Smooth muscle cell (in vitro differentiated cells): ENCODE measurements at regions not wholly inside any gene's neighbourhood (a gene's known extent, or its start where the extent isn't known, plus 50 kb on each side); places are given as distances from the start of the nearest gene placed in this dataset.

Experiments used
- DNase-seq: peaks from one replicate; lab custom pipeline; 2025; ENCODE audit not compliant: unreplicated experiment; lab: John Stamatoyannopoulos, UW
- H2AFZ ChIP-seq: fragments of 200-600 bp; sonication (generic); 2 replicates; pipeline ENCODE4 v1.6.0; 2016; ENCODE audit warnings: antibody characterized with exemption, low read depth, mild to moderate bottlenecking
- H3F3A ChIP-seq: fragments of 200-600 bp; sonication (generic); 2 replicates; pipeline ENCODE4 v1.6.0; 2017; ENCODE audit warnings: antibody characterized with exemption, low read depth
- H3K27ac ChIP-seq: fragments of 200-600 bp; sonication (generic); 2 replicates; pipeline ENCODE4 v1.5.1; 2016; ENCODE audit warnings: low read depth, mild to moderate bottlenecking
- H3K27me3 ChIP-seq: fragments of 200-600 bp; sonication (generic); 2 replicates; pipeline ENCODE4 v1.6.1; 2016; ENCODE audit warnings: low read depth, mild to moderate bottlenecking
- H3K36me3 ChIP-seq: fragments of 200-600 bp; sonication (generic); 2 replicates; pipeline ENCODE4 v1.5.1; 2016; ENCODE audit warnings: low read depth
- H3K4me1 ChIP-seq: fragments of 200-600 bp; sonication (generic); 2 replicates; pipeline ENCODE4 v1.5.1; 2016; ENCODE audit warnings: low read depth
- H3K4me2 ChIP-seq: fragments of 200-600 bp; sonication (generic); 2 replicates; pipeline ENCODE4 v1.6.0; 2016; ENCODE audit warnings: mild to moderate bottlenecking
- H3K4me3 ChIP-seq: fragments of 200-600 bp; sonication (generic); 2 replicates; pipeline ENCODE4 v1.5.1; 2016; ENCODE audit warnings: mild to moderate bottlenecking
- H3K79me2 ChIP-seq: fragments of 200-600 bp; sonication (generic); 2 replicates; pipeline ENCODE4 v1.6.0; 2016; ENCODE audit warnings: low read depth, mild to moderate bottlenecking
- H3K9ac ChIP-seq: fragments of 200-600 bp; sonication (generic); 2 replicates; pipeline ENCODE4 v1.6.0; 2016; ENCODE audit warnings: low read depth
- H3K9me3 ChIP-seq: fragments of 200-600 bp; sonication (generic); replicated peaks from 2 replicates; pipeline ENCODE4 v1.5.1; 2016; ENCODE audit warnings: low read depth
- H4K20me1 ChIP-seq: fragments of 200-600 bp; sonication (generic); 2 replicates; pipeline ENCODE4 v1.6.0; 2016; ENCODE audit warnings: low read depth
- CTCF ChIP-seq: fragments of 200-600 bp; sonication (generic); IDR thresholded peaks from 2 replicates; pipeline ENCODE4 v1.5.1; 2017; ENCODE audit warnings: borderline replicate concordance, mild to moderate bottlenecking, antibody characterized with exemption; ENCODE audit not compliant: insufficient read depth, poor library complexity, severe bottlenecking
- WGBS: methylation state at CpG from one replicate; pipeline ENCODE4 v1.1.7; 2016; ENCODE audit warnings: low lambda C conversion rate; 5-methylcytosine and 5-hydroxymethylcytosine counted together

GRCh38 chr20:60064554-60065196 lies 106.5 kb downstream of the CDH26 start:
- no peak overlapping the region for H3K4me2 ChIP-seq
- no peaks in the 10 kb centered on the region for H4K20me1 ChIP-seq
- no peak overlapping the region for H3K9ac ChIP-seq
- no peaks in the 10 kb centered on the region for H3K79me2 ChIP-seq
- H3K4me3 ChIP-seq = no peak overlapping the region
- WGBS = 83% methylated on average over 4 of the region's 4 CpGs
- no peaks in the 10 kb centered on the region for H3K4me1 ChIP-seq
- H3K36me3 ChIP-seq = no peaks in the 10 kb centered on the region
- H3F3A ChIP-seq = peaks cover 9% of the 10 kb centered on the region
- no peaks in the 10 kb centered on the region for H3K9me3 ChIP-seq
- no peak overlapping the region for H2AFZ ChIP-seq
- no peak for DNase-seq
- no peaks in the 10 kb centered on the region for H3K27me3 ChIP-seq
- no peak overlapping the region for H3K27ac ChIP-seq
- no peak for TF ChIP-seq CTCF

- Histone ChIP-seq H3K27ac (no peak overlapping the region), H3K4me1 (no peaks in the 10 kb centered on the region), H3K79me2 (no peaks in the 10 kb centered on the region), H3K9me3 (no peaks in the 10 kb centered on the region), H3K4me2 (no peak overlapping the region), H2AFZ (no peak overlapping the region), H3F3A (peaks cover 9% of the 10 kb centered on the region), H3K9ac (no peak overlapping the region), H3K4me3 (no peak overlapping the region), H3K27me3 (no peaks in the 10 kb centered on the region), H4K20me1 (no peaks in the 10 kb centered on the region), H3K36me3 (no peaks in the 10 kb centered on the region)
- 91% methylated on average over 9 of the region's 9 CpGs for WGBS
- DNase-seq = no peak
- no peak for TF ChIP-seq CTCF
Measured at GRCh38 chr20:60065741-60066437, 107.7 kb downstream of the CDH26 start.

- Histone ChIP-seq H4K20me1 (no peaks in the 10 kb centered on the region), H3K9ac (no peak overlapping the region), H2AFZ (no peak overlapping the region), H3K27ac (no peak overlapping the region), H3K4me3 (no peak overlapping the region), H3K27me3 (no peaks in the 10 kb centered on the region), H3K79me2 (no peaks in the 10 kb centered on the region), H3K36me3 (no peaks in the 10 kb centered on the region), H3F3A (peaks cover 9% of the 10 kb centered on the region), H3K9me3 (no peaks in the 10 kb centered on the region), H3K4me1 (no peaks in the 10 kb centered on the region), H3K4me2 (no peak overlapping the region)
- DNase-seq = no peak
- no peak for TF ChIP-seq CTCF
- 78% methylated on average over 7 of the region's 7 CpGs for WGBS
Measured at GRCh38 chr20:60066438-60066823, 108.2 kb downstream of the CDH26 start.

- Histone ChIP-seq H3K27me3 (no peaks in the 10 kb centered on the region), H3F3A (no peaks in the 10 kb centered on the region), H3K4me3 (no peak overlapping the region), H3K4me2 (no peak overlapping the region), H3K36me3 (no peaks in the 10 kb centered on the region), H3K27ac (no peak overlapping the region), H3K4me1 (no peaks in the 10 kb centered on the region), H3K9me3 (no peaks in the 10 kb centered on the region), H3K9ac (no peak overlapping the region), H3K79me2 (no peaks in the 10 kb centered on the region), H2AFZ (no peak overlapping the region), H4K20me1 (no peaks in the 10 kb centered on the region)
- TF ChIP-seq CTCF = no peak
- WGBS = 92% methylated on average over 8 of the region's 8 CpGs
- DNase-seq = no peak
Measured at GRCh38 chr20:60068509-60068908, 110.3 kb downstream of the CDH26 start.
